Adrenal gland (tissue), 9 donors: ENCODE measurements at regions not wholly inside any gene's neighbourhood (a gene's known extent, or its start where the extent isn't known, plus 50 kb on each side); places are given as distances from the start of the nearest gene placed in this dataset.

Experiments used
- DNase-seq, 7 donors: peaks; one replicate each; pipeline ENCODE4 v3.0.0-alpha.2; 2019 to 2020
- H3K27ac ChIP-seq, 5 donors: fragments of 200-600 bp; sonication (generic) in 4 of 5; 1 replicate in 3 of 5; 2 replicates in 2 of 5; pipeline versions ENCODE4 v1.5.1 to v1.8.0; 2016 to 2020; ENCODE audit warnings: mild to moderate bottlenecking in 1 of 5
- H3K27me3 ChIP-seq: fragments of 200-600 bp; 2 replicates; pipeline ENCODE4 v1.8.0; 2021
- H3K36me3 ChIP-seq, 2 donors: fragments of 200-600 bp; replicated peaks in 1 of 2; 1 replicate in 1 of 2; 2 replicates in 1 of 2; pipeline versions ENCODE4 v1.5.1 to v1.8.0; 2018 to 2022
- H3K4me1 ChIP-seq, 2 donors: fragments of 200-600 bp; replicated peaks in 1 of 2; 1 replicate in 1 of 2; 2 replicates in 1 of 2; pipeline versions ENCODE4 v1.5.1 to v1.8.0; 2018 to 2021
- H3K4me3 ChIP-seq, 4 donors: fragments of 200-600 bp; sonication (generic) in 3 of 4; one replicate each; pipeline ENCODE4 v1.5.1; 2016 to 2018
- H3K9me3 ChIP-seq, 3 donors: fragments of 200-600 bp; sonication (generic) in 1 of 3; replicated peaks in 1 of 3; 1 replicate in 2 of 3; 2 replicates in 1 of 3; pipeline versions ENCODE4 v1.5.1 to v1.8.0; 2016 to 2021
- CTCF ChIP-seq, 6 experiments: fragments of 450-650 bp in 4 of 6; fragments of 200-600 bp in 2 of 6; sonication (generic) in 1 of 6; IDR thresholded peaks; 1 replicate in 5 of 6; 2 replicates in 1 of 6; pipeline versions ENCODE4 v1.5.1 to v1.8.0; 2016 to 2021; ENCODE audit warnings: antibody characterized with exemption in 6 of 6, mild to moderate bottlenecking in 2 of 6, moderate library complexity in 1 of 6
- POLR2A ChIP-seq, 2 donors: fragments of 450-650 bp; IDR thresholded peaks; one replicate each; pipeline ENCODE4 v1.6.1; 2017; ENCODE audit warnings: antibody characterized with exemption in 2 of 2, mild to moderate bottlenecking in 2 of 2, moderate library complexity in 1 of 2
- WGBS, 4 donors: extraction: QIAGEN DNeasy Blood & Tissue Kit in 2 of 4; methylation state at CpG; one replicate each; pipeline versions ENCODE4 v1.1.5 to v1.1.7; 2013 to 2017; 5-methylcytosine and 5-hydroxymethylcytosine counted together
- intact Hi-C, 2 donors: fragments of 100-400 bp; cut with DNase I; formaldehyde crosslinking; loops; one replicate each; pipeline versions ENCODE4 v1.14.1 to v1.15.0; 2022 to 2023
- donor health status: healthy with polysubstance abuse.
- donor health status: Bipolar disorder and iron deficiency.
- donor health status: DM: yes; HTN: yes; CAD: no.
- donor health status: DM: no; HTN: no; CAD: no.
- donor health status: DM: no; HTN: no; CAD: no.

- Histone ChIP-seq H3K4me1 (no peaks in the 10 kb centered on the region), H3K27me3 (no peaks in the 10 kb centered on the region), H3K9me3 (no peaks in the 10 kb centered on the region), H3K36me3 (no peaks in the 10 kb centered on the region), H3K4me3 (no peak overlapping the region), H3K27ac (no peak overlapping the region)
- DNase-seq: no peak
- TF ChIP-seq CTCF (IDR thresholded peaks at IDR 0.05) (no peak), POLR2A (IDR thresholded peaks at IDR 0.05) (no peak)
- 72 to 79% (median 74%) methylated on average over 2 of the region's 2 CpGs for WGBS, 4 donors
- intact Hi-C loops: no loop called here
These were observed 170.4 kb downstream of the PIK3R1 start for GRCh38 chr5:68385936-68386335.

DNA sequence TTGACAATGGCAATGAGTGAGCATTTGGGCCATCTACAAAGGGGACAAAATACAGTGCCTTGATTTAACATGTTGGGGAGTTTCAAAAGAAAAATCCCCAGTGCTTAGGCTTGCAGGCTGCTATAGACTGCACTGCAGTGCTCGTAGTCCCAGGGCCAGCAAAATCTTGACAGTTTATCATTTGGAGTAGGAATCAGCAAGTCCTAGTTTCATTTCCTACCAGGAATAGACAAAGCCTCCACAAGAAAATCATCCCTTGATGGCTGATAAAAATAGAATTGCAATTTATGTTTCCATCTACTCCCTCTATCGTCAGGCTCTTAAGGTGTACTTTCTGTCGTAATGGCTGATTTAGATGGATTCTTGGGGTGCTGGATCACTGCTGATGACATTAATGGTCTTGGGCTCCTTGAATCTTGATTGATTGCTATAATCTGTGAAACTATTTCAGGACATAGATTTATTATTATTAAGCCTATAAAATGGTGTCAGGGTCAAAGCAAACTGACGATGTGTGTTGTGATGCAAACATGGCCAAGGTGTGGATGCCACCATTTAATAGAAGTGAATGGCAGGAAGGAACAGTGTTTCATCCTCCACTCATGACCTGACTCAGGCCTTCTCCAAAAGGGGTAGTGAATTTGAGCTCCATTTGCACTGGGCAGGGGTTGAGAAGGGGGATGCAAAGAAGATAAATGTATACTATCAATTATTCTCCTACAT is 171.7 kb downstream of the PIK3R1 start:
- Histone ChIP-seq H3K36me3 (no peaks in the 10 kb centered on the region), H3K27me3 (no peaks in the 10 kb centered on the region), H3K9me3 (no peaks in the 10 kb centered on the region), H3K4me1 (no peaks in the 10 kb centered on the region), H3K27ac (no peak overlapping the region), H3K4me3 (no peak overlapping the region)
- WGBS, 4 donors: 84 to 85% (median 85%) methylated on average over 4 of the region's 4 CpGs
- intact Hi-C loops: no loop called here
- DNase-seq: no peak
- TF ChIP-seq CTCF (IDR thresholded peaks at IDR 0.05) (no peak), POLR2A (IDR thresholded peaks at IDR 0.05) (no peak)

DNA sequence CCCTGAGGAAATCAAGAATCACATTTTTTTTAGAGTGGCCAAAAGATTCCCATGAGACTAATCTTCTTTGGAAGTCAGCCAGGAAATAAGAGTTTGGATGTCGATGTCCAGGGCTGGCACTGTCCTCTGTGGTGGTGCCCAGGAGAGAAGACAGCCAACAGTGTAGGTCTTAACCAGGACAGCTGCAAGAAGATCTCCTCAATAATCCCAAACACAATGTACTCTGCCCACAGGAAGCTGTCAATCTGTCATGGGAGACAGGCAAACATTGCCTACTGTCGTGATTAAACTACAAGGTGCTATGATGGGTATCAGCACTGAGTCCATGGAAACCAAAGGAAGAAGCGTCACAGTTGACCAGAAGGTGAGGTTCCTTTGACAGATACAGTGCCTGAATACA is 174.1 kb downstream of the PIK3R1 start:
- no peak overlapping the region for H3K27ac ChIP-seq

DNA sequence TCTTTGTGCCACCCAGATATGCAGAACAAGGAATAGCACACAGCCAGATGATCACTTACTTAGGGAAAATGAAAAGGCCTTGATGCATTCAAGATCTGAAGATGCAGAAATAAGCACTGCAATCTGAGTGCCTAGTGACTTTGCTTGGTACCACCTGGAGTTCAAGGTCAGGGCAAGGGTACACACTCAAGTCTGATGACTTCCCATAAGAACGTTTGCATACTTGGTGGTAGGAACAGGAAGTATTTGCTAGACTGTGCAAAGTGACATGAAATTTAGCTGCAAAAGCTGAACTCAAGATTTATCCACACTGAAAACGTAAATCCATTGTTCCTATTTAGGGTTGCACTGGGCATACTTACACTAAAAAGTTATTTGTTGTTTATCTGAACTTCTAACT is 177.1 kb downstream of the PIK3R1 start:
- no peak for TF ChIP-seq CTCF (IDR thresholded peaks at IDR 0.05)
- TF ChIP-seq POLR2A (IDR thresholded peaks at IDR 0.05): no peak
- WGBS, 4 donors: 35 to 47% (median 43%) methylated on average over 2 of the region's 2 CpGs

More for the DNA sequence above, 174.1 kb downstream of the PIK3R1 start:
- DNase-seq: no peak
- H3K27me3 ChIP-seq: no peaks in the 10 kb centered on the region
- intact Hi-C loops: no loop called here
- no peak overlapping the region for H3K4me3 ChIP-seq
- H3K36me3 ChIP-seq: no peaks in the 10 kb centered on the region
- H3K9me3 ChIP-seq: no peaks in the 10 kb centered on the region
- H3K4me1 ChIP-seq: no peaks in the 10 kb centered on the region
- TF ChIP-seq POLR2A (IDR thresholded peaks at IDR 0.05) (no peak), CTCF (IDR thresholded peaks at IDR 0.05) (no peak)
- 67 to 83% (median 70%) methylated on average over 3 of the region's 3 CpGs for WGBS, 4 donors

More for the DNA sequence above, 177.1 kb downstream of the PIK3R1 start:
- Histone ChIP-seq H3K27me3 (no peaks in the 10 kb centered on the region), H3K4me3 (no peak overlapping the region), H3K27ac (no peak overlapping the region), H3K9me3 (no peaks in the 10 kb centered on the region), H3K4me1 (no peaks in the 10 kb centered on the region), H3K36me3 (no peaks in the 10 kb centered on the region)
- no peak for DNase-seq
- intact Hi-C loops: no loop called here
